ENCODE measurements at regions not wholly inside any gene's neighbourhood (a gene's known extent, or its start where the extent isn't known, plus 50 kb on each side); places are given as distances from the start of the nearest gene placed in this dataset.

DNA sequence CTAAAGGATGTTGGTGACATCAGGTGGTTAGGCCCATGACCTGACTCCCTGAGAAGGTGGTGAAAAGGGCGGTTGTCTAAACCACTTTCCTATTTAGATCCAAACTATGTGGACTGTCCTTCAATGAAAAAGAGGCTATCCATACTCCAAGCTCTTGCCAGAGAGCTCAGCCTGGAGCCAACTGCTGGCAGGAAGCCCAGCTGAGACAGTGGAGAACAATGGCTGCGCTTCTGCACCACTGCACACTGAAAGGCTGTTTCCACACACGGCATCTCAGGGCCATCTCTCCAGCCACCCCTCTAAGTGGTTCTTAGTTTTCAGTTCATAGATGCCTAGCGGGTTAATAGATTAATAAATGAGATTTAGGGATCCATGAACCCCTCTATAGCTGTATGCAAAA is 488.8 kb upstream of the ZMIZ1 start:
- no peaks in the 10 kb centered on the region for H3K27me3 ChIP-seq
- H3K4me3 ChIP-seq = no peak overlapping the region
- no peak overlapping the region for H3K27ac ChIP-seq
- peaks cover 0 to 18% (median 0%) of the 10 kb centered on the region in 4 donors for H3K4me1 ChIP-seq
- peak in 1 of 2 donors; percentile 35 for DNase-seq (ENCODE audit: low spot score in 2 of 2)
- H3K9me3 ChIP-seq = no peaks in the 10 kb centered on the region
- TF ChIP-seq, protein P1, sequence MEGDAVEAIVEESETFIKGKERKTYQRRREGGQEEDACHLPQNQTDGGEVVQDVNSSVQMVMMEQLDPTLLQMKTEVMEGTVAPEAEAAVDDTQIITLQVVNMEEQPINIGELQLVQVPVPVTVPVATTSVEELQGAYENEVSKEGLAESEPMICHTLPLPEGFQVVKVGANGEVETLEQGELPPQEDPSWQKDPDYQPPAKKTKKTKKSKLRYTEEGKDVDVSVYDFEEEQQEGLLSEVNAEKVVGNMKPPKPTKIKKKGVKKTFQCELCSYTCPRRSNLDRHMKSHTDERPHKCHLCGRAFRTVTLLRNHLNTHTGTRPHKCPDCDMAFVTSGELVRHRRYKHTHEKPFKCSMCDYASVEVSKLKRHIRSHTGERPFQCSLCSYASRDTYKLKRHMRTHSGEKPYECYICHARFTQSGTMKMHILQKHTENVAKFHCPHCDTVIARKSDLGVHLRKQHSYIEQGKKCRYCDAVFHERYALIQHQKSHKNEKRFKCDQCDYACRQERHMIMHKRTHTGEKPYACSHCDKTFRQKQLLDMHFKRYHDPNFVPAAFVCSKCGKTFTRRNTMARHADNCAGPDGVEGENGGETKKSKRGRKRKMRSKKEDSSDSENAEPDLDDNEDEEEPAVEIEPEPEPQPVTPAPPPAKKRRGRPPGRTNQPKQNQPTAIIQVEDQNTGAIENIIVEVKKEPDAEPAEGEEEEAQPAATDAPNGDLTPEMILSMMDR (IDR thresholded peaks at IDR 0.05) = no peak
- no peak for TF ChIP-seq POLR2A (IDR thresholded peaks at IDR 0.05)
- no peak for TF ChIP-seq EP300 (IDR thresholded peaks at IDR 0.05)
- no peaks in the 10 kb centered on the region for H3K36me3 ChIP-seq
- WGBS, 2 donors = 37 to 46% methylated on average over 4 of the region's 4 CpGs

DNA sequence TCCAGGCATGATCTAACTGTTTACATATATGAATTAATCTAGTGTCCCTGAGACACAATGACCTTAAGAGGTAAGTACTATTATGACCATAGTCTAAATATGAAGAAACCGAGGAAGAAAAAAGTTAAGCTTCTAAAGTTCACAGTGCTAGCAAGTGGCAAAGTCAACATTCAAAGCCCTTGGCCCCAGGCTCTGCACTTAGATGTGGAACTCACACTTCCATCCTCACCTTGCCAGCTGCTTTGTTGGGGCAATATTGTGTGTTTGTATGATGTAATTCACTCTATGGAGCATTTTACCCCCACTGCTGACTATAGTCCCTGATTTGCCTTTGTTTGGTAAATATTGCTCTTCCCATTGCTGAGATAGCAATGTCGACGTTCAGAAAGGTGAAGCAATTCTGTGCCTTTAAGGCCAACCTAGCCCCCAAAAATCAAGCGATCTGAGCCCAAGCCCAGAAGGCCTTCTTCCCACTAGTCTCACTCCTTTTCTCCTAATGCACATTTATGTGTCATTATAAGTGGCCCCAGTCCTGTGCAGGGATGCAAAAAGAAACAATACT is 487.6 kb upstream of the ZMIZ1 start:
- TF ChIP-seq, protein P1 (IDR thresholded peaks at IDR 0.05) = no peak
- TF ChIP-seq EP300 (IDR thresholded peaks at IDR 0.05) (no peak), POLR2A (IDR thresholded peaks at IDR 0.05) (no peak)
- Histone ChIP-seq H3K4me3 (no peak overlapping the region), H3K36me3 (no peaks in the 10 kb centered on the region), H3K27ac (no peak overlapping the region), H3K4me1 (peaks cover 0 to 12% (median 0%) of the 10 kb centered on the region in 4 donors), H3K27me3 (no peaks in the 10 kb centered on the region), H3K9me3 (no peaks in the 10 kb centered on the region)
- 81 to 84% methylated on average over 4 of the region's 4 CpGs for WGBS, 2 donors
- DNase-seq (ENCODE audit: low spot score in 2 of 2) = no peak

DNA sequence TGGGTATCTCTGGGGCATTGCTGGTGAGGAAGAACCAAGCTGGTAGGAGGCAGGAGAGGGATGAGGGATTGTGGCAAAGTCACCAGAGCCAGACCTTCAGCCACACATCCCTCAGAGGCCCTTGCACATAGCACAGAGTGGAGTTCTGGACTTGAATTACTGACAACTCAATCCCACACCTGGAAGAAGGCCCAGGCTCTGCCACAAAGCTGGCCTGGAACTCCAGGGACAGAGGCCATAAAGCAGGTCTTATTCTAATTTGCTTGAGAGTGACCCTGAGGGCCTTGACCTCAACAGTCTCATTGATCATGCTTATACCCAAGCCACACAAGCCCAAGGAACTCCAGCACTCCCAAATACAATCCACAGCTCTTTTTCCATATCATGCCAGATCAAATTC is 486.2 kb upstream of the ZMIZ1 start:
- no peak overlapping the region for H3K4me3 ChIP-seq
- H3K27me3 ChIP-seq = no peaks in the 10 kb centered on the region
- no peak overlapping the region for H3K27ac ChIP-seq
- no peaks in the 10 kb centered on the region for H3K36me3 ChIP-seq
- no peak for DNase-seq (ENCODE audit: low spot score in 2 of 2)
- TF ChIP-seq EP300 (IDR thresholded peaks at IDR 0.05) (no peak), POLR2A (IDR thresholded peaks at IDR 0.05) (no peak)
- TF ChIP-seq, protein P1 (IDR thresholded peaks at IDR 0.05) = no peak
- peaks cover 0 to 12% (median 0%) of the 10 kb centered on the region in 4 donors for H3K4me1 ChIP-seq
- no peaks in the 10 kb centered on the region for H3K9me3 ChIP-seq

DNA sequence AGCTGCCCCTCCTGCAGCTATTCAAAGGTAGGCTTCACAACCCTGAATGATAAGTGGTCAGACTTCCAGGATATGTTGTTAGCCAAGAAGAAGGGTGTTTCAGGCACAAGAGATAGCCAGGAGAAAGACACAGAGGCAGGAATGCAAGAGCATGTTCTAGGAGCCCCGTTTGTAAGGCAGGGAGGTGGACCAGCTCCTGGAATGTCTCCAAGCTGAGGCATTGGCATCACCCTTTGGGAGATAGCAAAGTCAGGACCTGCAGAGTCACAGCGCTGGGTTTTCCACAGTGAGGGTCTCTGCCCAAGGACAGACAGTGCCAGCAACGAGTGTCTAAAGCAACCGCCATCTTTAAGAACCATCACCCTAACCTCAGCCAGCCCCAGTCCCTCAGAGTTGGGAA is 484.5 kb upstream of the ZMIZ1 start:
- Histone ChIP-seq H3K27me3 (no peaks in the 10 kb centered on the region), H3K9me3 (no peaks in the 10 kb centered on the region), H3K27ac (no peak overlapping the region), H3K36me3 (no peaks in the 10 kb centered on the region), H3K4me1 (peaks cover 0 to 23% (median 0%) of the 10 kb centered on the region in 4 donors), H3K4me3 (no peak overlapping the region)
- WGBS, 2 donors = 73 to 74% methylated on average over 4 of the region's 4 CpGs
- TF ChIP-seq POLR2A (IDR thresholded peaks at IDR 0.05) = no peak
- TF ChIP-seq EP300 (IDR thresholded peaks at IDR 0.05) = no peak
- TF ChIP-seq, protein P1 (IDR thresholded peaks at IDR 0.05) = no peak
- no peak for DNase-seq (ENCODE audit: low spot score in 2 of 2)

DNA sequence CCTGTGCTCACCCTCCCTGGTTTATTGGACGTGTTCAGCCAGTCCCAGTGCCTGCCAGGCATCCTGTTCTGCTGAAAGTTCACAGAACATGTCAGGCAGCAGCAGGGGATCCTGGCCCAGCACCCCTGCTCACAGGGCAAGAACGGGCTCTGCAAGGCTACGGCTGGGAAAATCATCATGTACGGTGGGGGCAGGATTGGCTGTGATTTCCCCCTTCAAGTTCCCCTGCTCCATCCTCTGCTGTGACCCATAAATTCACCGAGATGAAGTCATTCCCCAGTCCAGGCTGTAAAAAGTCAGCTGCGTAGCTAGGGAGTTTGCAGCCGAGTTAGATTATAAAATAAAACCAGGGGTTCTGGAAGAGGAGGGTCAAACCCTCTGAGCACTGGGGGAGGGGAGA is 484.1 kb upstream of the ZMIZ1 start:
- Histone ChIP-seq H3K4me1 (peaks cover 0 to 19% (median 0%) of the 10 kb centered on the region in 4 donors), H3K27ac (no peak overlapping the region), H3K9me3 (peaks cover 0 to 2% (median 0%) of the 10 kb centered on the region in 4 donors), H3K27me3 (no peaks in the 10 kb centered on the region), H3K36me3 (no peaks in the 10 kb centered on the region), H3K4me3 (no peak overlapping the region)
- DNase-seq (ENCODE audit: low spot score in 2 of 2) = no peak
- 44 to 56% methylated on average over 7 of the region's 7 CpGs for WGBS, 2 donors
- TF ChIP-seq, protein P1 (IDR thresholded peaks at IDR 0.05) = no peak
- TF ChIP-seq POLR2A (IDR thresholded peaks at IDR 0.05) = no peak
- TF ChIP-seq EP300 (IDR thresholded peaks at IDR 0.05) = no peak

All from tibial nerve (tissue), 4 donors.